RKO (cell line): ENCODE measurements at regions not wholly inside any gene's neighbourhood (a gene's known extent, or its start where the extent isn't known, plus 50 kb on each side); places are given as distances from the start of the nearest gene placed in this dataset.
"Not testable (repeated sequence)": the region's sequence is repeated elsewhere in the genome, so short reads cannot be mapped to it uniquely, and the experiment has no call there.

Experiments
- DNase-seq: peaks from one replicate; pipeline ENCODE4 v3.0.0-alpha.2; 2016; ENCODE audit warnings: low spot score

DNA sequence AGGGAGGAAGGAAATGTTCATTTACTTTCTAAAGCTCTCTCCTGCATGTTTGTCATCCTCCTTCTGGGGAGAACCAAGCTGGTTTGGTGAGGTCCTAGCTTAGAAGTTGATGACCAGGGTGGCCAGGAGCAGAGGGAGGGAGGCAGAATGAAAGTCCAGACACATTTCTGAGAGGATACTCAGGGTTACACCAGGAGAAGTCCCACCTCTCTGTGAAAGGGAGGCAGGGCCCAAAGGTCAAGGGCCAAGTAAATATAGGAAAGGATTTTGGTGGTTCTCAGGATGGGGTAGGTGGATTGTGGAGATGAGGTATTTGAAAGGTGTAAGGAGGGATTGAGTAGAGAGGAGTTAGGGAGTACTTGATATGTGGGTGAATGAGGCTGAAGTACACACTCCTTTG lies 58.0 kb upstream of the FBXO11 start:
- no peak for DNase-seq

DNA sequence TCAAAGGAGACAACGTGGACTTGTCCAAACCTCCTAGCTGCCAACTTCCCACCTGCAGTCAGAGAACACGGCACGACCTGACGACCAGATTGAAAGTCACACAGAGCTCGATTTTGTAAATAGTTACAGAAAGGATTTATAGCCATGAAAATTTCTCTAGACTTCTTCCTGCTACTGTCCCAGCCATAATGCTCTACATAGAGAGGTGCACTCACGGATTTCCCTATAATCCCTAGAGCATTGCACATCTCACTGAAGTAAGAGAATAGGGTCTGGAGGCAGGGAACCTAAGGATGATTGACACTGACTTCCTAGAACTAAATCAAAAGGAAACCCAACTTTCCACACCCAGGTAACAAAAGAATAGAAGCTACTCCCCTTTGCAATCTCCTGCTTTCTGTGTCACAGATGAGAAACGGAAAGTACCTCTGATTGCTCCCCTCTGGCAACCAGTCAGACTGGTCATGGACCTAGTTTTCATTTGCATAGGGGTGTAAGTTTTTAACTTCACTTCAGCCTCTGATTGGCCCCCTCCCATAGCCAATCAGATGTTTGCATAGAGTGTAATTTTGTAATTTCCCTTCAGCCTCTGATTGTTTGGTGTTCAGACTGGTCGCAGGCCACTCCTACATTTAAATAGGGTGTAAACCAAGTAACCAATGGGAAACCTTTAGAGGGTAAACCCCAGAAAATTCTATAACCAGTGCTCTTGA lies 58.6 kb upstream of the FBXO11 start:
- no peak for DNase-seq

DNA sequence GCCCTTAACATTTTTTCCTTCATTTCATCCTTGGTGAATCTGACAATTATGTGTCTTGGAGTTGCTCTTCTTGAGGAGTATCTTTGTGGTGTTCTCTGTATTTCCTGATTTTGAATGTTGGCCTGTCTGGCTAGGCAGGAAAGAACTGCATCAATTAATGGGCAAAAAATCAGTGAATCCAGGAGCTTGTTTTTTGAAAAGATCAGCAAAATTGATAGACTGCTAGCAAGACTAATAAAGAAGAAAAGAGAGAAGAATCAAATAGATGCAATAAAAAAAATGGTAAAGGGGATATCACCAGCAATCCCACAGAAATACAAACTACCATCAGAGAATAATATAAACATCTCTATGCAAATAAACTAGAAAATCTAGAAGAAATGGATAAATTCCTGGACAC lies 70.4 kb upstream of the FBXO11 start:
- DNase-seq = not testable (repeated sequence)

DNA sequence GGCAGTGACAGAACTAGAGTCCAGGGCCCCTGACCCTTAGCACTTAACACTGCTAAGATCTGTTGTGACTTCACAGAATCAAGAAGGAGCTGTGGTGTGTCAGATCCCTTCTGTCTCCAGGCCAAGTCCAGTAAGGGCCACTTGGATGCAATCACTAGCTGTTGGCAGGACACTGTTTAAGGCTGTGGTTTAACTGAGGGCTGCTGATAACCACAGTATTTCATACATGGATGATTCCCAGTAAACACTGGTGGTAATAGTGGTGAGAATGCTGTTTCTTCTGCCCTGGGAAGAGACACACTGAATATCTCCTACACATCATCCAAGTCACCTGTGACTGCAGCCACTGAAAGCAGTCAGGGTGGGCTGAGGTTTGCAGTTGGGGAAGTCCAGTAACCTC lies 77.7 kb upstream of the FBXO11 start:
- DNase-seq = no peak

DNA sequence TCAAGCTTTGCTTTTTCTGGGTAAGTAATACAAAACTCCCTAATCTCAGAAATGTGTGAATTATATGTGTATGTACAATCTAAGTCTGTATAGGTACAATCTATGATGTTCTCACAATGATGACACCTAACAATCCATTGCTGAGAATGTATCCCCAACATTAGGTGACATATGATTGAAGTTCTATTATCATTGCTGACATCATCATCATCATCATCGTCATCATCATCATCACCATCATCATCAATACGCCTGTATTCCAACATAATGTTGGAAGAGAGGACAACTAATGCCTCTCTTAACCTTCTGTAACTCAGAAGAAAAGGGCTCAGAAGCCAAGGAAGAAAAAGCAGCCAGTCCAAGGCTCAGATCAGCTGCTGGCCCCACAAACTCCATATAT lies 84.2 kb upstream of the FBXO11 start:
- DNase-seq = no peak

DNA sequence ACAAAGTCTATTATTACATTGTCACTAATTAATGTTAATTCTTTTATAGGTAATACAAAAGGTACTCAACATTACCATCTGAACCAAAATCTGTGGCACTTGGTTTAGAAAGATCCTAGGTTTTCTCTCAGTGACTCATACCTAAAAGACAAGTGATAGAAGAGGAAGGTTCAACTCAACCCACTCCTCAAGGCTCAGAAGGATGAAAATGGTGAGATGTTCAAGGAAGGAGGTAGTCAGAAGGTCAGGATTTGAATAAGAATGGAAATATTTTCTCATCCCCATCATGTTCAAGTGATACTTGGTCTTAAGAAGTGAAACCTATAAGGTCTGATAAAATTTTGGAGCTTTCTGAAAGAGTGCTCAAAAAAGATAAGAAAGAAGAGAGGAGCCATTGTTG lies 86.4 kb upstream of the FBXO11 start:
- DNase-seq = no peak

DNA sequence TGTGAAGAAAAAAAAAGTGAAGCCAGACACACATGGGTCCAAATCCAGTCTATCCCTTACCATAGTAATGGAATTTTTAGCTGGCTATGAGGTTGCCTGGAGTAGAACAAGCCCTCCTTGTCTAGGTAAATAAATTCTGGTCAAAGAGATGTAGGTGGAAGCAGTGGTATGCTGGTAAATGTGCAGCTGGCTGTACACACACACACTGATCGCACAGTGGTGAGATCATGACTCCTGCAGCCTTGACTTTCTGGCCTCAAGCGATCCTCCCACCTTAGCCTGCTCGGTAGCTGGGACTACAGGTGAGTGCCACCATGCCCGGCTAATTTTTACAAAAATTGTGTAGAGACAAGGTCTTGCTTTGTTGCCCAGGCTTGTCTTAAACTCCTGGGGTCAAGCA lies 90.5 kb upstream of the FBXO11 start:
- no peak for DNase-seq

DNA sequence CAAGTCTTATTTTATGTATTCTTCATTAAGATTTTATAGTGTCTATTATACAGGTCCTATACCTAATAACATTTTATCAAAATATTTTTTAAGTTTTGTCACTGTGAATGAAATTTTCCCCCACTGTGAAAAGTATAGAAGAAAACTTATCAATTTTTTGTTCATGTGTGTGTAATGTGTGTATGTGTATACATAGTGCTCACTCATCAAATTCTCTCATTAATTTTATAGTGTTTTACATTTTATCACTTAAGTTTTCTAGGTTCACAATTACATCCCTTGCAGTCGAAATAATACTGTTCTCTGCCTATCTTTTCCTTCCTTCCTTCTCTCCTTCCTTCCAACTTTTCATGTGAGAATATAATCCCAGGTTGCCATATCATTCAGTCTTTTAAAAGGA lies 93.2 kb upstream of the FBXO11 start:
- no peak for DNase-seq

DNA sequence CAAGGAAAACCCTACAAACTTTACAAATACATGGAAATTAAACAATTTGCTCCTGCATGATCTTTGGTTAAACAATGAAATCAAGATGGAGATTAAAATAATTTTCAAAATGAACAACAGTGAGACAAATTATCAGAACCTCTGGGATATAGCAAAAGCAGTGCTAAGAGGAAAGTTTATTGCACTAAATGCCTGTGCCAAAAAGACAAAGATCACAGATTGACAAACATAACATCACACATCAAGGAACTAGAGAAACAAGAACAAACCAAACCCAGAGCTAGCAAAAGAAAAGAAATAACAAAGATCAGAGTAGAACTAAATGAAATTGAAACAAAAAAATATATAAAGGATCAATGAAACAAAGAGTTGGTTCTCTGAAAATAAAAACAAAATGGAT lies 95.2 kb upstream of the FBXO11 start:
- DNase-seq = no peak

DNA sequence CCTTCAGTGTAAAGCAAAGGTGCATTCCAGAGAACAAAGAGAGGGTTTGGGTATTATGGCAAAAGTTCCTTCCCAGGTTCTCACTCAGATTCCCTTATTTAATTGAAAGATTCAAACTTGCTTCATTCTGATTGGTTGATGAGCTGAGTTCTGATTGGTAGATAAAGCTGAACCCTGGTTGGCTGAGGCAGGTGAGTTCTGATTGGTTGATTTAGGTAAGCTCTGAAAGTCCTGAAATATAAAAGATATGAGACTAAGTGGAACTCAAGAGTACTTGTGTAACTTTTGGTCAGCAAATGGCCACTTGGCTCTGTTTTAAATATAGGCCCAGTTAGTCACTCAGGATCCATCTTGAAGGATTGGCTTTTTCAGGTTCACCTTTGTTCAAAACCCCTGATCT lies 99.8 kb upstream of the FBXO11 start:
- no peak for DNase-seq

DNA sequence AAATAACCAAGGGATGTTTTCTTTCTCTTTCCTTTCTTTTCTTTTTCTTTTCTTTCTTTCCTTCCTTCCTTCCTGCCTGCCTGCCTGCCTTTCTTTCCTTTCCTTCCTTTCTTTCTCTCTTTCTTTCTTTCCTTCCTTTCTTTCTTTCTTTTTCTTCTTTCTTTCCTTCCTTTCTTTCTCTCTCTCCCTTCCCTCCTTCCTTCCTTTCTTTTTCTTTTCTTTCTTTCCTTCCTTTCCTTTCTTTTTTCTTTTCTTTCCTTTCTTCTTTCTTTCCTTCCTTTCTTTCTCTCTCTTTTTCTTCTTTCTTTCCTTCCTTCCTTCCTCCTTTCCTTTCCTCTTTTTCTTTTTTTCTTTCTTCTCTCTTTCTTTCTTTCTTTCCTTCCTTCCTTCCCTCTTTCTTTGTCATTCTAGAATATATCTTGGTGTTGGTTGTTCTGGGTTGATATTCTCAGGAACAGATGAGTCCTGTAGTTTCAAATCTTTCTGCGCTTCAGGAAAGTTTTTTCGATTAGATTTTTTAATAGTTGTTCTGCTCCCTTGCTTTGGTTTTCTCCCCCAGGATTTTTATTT lies 101.5 kb upstream of the FBXO11 start:
- no peak for DNase-seq

DNA sequence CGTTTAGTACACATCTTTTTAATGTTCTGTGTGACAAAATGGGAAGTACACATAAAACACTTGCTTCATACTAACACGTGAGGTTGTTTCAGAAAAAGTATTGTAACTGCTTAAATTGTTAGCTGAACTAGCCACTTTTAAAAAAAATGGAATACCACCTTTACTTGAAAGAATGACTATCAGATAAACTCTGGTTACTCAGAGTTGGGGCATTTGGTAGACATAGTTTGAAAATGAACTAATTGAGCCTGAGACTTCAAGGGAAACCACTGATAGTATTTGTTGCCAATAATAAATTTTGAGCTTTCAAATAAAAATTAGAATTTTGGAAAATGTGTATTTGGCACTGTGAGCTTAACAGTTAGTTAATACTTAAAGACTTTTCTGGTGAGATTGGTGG lies 103.0 kb upstream of the FBXO11 start:
- DNase-seq = no peak

DNA sequence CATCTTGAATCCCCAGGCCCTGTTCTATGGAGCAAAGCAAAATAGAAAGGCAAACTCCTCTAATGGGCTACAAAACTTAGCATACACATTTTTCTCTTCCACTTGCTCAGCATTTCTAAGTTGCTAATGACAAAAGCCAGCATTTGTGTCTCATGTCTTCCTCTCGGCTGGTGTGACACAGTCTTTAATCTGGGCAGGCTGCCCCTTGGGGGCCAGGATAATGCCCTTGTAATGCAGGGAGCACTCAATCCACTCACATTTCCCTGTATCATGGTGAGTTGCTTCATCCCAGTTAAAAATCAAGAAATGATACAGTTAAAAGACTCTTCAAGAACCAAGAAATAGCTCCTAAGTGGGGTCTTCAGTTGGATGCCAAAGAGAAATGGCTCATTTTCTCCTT lies 109.1 kb upstream of the FBXO11 start:
- no peak for DNase-seq

DNA sequence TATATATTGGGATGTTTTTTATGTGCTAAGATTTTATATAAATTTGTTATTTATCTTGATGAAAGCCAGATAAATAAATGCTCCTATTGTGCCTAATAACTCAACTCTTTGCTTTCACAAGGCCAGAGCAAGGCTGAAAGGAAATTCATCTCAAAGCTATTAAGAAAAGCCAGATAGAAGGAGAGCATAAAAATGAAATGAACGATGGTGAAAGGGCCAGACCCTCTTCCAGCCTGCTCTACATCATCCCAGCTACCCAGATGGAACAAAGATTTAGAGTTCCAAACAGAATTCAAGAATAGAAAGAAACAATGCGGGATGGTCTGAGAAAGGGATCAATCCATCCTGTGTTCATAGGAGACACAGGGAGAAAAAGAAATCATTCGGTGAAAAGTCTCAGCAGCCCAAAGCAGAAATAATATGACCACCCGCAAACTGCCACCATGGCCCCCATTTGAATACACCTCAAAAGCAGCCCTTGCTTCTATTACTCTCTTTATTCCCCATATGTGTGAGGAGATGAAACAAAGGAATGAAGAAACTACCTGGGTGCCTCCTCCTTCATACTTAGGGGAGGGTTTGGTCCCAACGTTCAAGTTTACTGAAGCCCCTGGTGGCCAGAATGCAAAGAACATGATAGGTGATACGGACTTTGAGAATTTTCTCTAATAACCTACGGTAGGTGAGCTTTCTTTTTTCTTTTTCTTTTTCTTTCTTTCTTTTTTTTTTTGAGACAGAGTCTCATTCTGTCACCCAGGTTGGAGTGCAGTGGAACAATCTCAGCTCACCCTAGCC lies 110.1 kb upstream of the FBXO11 start:
- DNase-seq = no peak

DNA sequence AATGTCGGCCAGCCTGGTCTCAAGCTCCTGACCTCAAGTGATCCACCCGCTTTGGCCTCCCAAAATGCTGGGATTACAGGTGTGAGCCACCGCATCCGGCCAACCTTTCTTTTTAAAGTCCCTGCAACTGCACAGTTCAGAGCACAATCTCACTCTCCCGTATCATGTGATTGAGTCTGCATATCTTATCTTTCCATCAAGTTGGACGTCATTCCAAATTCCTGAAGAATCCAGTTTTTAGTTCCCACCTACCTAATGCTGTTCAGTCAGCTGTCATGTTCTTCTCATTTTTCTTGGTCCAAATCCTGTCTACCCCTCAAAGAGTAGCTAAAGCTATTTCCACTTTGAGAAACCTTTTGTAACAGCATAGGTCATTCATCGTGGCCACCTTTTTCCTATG lies 110.8 kb upstream of the FBXO11 start:
- DNase-seq = no peak

DNA sequence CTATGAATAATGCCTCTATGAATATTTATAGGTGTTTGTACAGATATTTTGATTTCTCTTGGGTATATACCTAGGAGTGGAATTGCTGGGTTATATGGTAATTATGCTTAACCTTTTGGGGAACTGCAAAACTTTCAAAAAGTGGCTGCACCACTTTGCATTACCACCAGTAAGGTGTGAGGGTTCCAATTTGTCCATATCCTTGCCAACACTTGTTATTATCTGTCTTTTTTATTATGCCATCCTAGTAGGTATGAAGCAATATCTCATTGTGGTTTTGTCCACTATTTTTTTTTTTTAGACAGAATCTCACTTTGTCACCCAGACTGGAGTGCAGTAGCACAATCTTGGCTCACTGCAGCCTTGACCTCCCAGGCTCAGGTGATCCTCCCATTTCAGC lies 112.2 kb upstream of the FBXO11 start:
- DNase-seq = no peak

DNA sequence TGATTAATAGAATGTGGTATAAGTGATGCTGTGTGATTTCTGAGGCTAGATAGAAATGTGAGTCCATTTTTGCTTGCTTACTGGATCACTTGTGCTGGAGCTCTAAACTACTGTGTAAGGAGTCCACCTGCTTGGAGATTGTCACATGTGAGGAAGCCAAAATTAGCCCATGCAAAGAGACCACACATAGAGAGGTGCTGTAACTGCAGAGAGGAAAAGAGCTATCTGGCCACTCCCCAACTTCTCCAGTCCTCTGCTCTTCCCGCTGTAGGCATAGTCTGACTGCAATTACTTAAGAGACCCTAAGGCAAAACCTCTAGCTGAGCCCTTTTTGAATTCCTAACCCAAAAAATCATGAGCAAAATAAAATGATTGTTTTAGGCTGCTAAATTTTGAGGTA lies 120.6 kb upstream of the FBXO11 start:
- DNase-seq = no peak

DNA sequence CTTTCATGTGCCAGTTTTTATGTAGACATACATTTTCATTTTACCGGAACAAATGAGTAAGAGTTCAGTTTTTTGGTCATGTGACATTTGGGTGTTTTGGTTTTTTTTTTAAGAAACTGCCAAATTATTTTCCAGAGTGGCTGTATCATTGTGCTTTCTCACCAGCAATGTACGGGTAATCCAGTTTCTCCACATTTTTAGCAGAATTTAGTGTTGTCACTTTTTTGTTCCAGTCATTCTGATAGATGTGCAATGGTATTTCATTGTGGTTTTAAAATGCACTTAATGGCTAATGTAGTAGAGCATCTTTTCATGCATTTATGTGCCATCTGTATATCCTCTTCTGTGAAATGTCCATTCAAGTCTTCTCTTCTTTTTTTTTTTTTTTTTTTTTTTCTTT lies 126.5 kb upstream of the FBXO11 start:
- no peak for DNase-seq

DNA sequence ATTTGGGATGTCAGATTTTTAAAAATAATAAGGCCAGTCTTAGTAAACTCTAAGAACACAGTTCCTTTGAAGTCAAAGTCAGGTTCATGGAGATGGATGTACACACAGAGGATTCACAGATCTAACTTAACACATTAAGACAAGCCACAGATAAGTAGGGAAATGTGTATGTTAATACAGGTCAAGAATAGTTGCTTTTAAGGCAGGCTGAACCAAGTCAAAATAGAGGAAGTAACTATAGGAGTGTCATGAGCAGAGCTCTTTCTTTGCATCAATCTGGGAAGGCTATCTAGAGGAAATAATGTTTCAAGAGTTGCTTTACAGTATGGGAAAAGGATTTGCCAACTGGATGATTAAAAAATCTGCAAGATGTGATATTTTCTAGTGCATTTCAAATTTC lies 128.0 kb upstream of the FBXO11 start:
- DNase-seq = no peak

DNA sequence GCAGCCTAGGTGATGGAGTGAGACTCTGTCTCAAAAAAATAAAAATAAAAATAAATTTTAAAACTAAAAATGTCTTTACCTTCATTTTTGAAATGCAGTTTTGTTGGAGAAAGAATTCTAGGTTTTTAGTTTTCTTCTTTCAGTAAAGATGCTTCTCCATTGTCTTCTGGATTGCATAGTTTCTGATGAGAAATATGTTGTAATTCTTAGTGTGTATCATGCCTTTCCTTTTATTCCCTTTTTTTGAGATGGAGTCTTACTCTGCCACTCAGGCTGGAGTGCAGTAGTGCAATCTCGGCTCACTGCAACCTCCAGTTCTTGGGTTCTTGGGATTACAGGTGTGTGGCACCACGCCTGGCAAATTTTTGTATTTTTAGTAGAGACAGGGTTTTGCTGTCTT lies 130.0 kb upstream of the FBXO11 start:
- no peak for DNase-seq

DNA sequence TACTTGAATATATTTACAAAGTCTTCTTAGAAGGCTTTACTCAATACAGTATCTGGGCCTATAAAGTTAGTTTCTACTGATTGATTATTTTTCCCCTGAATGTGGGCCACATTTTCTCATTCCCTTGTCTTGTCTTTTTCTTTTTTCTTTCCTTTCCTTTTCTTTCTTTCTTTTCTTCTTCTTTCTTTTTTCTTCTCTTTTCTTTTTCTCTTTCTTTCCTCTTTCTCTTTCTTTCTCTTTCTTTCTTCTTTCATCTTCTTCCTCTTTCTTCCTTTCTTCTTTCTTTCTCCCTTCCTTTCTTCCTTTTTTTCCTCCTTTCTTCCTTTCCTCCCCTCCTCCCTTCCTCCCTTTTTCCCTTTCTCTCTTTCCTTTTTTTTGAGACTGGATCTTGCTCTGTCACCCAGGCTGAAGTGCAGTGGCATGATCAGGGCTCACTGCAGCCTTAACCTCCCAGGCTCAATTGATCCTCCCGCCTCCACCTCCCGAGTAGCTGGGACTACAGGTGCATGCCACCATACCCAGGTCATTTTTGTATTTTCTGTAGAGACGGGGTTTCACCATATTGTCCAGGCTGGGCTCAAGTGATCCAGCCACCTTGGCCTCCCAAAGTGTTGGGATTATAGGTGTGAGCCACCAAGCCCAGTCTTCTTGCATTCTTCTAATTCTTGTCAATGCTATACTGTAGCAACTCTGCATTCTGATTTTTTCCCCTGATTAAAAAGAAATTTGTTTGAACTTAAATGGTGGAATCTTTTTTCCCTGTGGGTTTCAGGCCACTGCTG lies 133.1 kb upstream of the FBXO11 start:
- DNase-seq = no peak

DNA sequence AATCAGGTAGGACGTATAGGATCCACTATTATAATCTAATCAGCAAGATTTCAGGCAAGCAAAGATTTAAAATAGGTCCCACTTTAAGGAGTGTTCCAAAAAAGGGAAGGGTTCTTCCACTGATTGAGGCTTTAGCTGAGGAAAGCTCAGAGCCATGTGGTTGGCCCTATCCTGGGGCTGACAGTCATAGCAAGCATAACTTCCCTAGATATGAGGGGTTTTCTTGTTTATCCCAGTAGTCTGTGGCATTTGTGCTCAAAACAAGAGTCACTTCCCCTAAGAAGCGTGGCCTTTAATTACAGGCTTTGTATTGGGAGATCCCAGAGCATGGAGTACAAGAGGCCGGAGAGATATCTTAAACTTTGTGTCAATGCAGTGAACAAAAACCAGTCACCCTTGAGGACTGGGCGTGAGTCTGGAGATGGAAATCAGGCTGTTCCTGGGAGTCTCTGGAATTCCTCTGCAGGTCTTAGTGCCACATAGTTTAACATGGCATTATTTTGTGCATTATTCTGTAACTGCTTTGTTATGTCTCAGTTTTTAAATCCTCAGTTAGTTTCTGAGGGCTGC lies 136.9 kb upstream of the FBXO11 start:
- DNase-seq = no peak
